Activated effector memory CD4-positive, alpha-beta T cell treated with anti-CD3 and anti-CD28 coated beads, Interleukin-2, amount 50 U/mL, for 16 hours (primary cell): ENCODE measurements at regions not wholly inside any gene's neighbourhood (a gene's known extent, or its start where the extent isn't known, plus 50 kb on each side); places are given as distances from the start of the nearest gene placed in this dataset.

Experiments used
- DNase-seq: peaks from one replicate; pipeline ENCODE4 v3.0.0-alpha.2; 2020

DNA sequence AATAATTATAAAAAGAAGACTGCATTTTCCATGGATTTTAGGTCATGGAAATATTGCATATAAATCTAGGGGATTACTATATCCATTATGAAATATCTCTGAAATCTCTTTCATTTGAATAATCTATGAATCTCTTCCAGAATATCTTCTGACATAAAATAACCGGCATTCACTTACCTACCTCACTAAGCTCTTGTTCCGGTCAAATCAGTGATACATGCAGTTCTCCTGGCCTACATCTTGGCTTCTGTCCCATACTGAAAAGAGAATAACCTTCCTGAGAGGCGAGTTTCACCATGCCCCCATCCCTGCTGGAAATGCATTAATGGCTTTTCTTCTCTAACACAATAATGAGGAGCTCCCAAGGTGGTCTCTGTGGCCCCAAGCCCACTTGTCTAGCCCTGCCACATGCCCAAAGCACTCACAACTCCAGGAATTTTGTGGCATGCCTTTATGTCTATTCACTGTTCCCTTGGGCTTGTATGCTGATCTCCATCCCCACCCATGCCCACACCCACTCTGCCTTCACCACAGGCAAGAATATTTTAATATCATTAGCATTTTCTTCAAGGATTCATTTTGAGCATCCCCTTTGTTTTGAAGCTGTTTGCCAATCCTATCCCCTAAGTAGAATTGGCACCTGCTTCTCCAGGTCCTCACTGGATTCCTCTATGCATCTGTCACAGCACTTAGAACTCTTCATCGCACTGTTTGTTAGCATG, 401.6 kb downstream of the COG6 start:
- no peak for DNase-seq

DNA sequence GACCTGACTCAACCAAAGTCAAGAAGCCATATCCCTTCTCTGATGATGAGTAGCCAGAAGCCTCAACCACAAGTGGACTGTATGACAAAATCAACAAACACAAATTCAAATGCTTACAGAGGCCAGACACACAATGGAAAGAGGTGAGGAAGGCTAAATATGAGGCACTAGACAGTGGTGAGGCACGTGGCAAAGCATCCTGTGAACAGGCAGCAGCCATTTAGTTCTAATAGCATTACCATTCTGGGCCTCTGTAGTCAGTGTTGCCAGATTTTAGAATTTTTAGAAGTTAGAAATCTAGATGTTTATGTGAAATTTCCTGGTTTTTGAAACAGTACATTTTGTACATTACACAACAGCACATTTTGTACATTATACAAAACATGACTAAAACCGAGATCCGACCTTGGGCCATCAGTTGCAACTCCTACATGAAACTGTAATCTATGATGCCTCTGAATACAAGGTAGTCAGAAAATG, 403.3 kb downstream of the COG6 start:
- DNase-seq: no peak

GRCh38 chr13:40059540-40060232, 404.2 kb downstream of the COG6 start:
- DNase-seq: no peak

GRCh38 chr13:40060296-40061007, 405.0 kb downstream of the COG6 start:
- peak; percentile 80 for DNase-seq

GRCh38 chr13:40061466-40062450, 406.3 kb downstream of the COG6 start:
- no peak for DNase-seq

GRCh38 chr13:40063278-40063698, 407.8 kb downstream of the COG6 start:
- no peak for DNase-seq

GRCh38 chr13:40063703-40064102, 408.2 kb downstream of the COG6 start:
- DNase-seq: no peak

DNA sequence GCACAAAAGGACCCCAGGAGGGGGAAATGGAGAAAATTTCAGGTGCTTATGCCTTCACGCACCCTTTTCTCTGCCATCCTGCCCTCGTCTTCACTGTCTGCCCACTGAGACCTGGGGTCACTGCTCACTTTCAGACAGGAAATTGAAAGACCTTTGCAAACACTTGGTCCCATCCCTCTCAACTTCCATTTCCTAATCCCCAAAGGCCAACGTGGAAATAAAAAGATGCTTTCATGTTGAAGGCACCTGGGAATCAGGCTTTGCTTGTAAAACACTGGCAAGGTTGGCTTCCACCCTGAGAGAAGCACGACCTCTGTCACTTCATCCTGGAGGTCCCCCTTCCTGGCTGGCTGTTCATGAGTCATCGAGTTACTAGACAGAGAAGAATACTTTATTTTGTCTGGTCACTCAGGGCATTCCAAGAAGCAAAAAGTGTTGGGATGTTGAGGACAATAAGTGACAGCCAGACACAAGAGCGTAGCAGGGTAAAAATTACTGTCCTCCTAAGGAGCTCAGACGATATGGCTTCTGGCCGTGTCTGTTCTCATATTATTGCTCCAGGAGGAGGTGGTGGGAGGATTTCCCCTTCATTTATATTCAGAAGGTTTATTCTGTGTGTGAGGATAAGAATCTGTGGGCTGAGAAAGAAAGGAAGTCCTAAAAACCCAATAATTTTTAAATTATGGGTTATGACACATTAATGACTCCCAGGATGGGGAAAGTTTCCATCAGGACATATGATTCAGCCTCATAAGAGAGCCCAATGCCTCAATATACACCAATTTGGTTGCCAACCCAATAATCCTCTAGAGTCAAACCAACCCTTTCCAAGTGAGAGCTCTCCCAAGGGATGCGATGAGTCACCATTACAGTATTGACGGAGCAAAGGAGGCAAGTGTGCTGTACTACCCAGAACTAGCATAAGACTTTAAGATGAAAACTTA, 409.0 kb downstream of the COG6 start:
- no peak for DNase-seq

DNA sequence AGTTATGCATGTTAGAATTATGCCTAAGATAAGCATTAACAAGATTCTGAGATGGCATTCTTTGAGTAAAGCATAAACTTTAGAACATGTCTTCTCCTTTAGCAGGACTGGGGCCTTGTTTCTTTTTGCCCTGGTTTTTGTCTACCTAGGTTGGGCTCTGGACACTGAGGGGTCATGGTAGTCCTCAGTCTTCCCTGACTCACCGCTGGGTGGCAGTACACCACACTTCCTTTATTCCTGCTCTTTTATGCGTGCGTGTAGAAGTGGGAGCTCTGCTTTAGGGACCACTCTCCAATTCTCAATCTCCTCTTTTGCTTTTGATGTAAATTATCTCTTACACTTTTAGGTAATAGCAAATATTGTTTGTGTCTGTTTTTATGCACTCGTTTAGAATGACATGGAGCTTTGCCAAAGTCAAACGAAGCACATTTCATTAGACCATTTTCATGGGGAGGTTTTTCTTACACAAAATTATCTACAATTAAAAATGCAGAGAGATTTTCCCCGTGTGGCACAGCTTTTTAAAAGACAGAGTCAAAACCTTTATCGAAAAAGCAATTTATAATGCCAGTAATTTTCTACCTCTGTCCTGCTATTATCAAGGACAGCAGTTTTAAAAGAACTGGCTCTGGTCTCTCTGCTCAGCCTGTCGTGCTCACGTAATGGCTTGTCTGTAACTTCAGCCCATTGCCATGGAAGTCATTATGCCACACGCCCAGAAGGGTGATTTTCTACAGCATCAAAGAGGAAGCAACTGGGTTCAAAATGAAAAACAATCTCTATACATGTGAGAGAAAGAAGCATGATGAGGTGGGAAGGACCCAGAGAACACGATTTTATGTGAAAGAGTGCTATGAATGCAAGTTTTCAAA, 413.9 kb downstream of the COG6 start:
- peak; percentile 89 for DNase-seq

DNA sequence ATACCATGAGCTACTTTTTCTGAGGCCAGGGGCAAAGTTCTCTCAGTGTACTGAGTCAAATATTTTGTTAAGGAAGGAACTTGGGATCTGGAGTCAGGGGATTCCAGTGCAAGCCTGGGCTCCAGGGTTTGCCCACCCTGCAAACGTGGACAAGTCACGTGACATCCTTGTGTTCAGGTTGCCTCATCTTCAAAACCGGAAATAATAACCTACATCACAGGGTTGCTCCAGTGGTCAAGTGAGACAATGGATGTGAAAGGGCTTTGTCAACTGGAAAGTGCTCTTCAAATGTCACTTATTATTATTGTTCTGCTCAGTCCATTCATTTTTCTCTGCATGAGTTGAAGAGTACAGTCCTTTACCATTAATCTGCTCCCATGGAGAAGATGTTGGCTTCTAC, 414.9 kb downstream of the COG6 start:
- no peak for DNase-seq

GRCh38 chr13:40072663-40073120, 417.2 kb downstream of the COG6 start:
- no peak for DNase-seq

DNA sequence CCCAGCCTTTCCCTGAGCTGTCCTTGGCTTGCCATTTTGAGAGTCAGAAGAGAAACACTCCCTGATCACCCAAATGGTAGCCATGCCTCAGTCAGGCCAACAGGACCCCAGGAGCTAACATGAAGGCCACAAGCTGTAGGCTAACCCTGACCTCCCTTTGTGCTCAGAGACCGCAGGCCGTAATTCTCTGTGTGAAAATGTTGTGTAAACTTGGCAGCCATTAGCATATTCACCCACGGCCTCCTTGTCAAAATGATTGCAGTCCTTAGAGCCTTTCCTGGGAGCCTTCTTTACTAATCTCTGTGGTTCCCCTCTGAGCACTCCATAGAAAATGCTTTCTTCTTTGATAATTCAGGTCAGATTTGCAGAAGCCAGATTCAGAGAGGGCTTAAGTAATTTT, 418.9 kb downstream of the COG6 start:
- no peak for DNase-seq

DNA sequence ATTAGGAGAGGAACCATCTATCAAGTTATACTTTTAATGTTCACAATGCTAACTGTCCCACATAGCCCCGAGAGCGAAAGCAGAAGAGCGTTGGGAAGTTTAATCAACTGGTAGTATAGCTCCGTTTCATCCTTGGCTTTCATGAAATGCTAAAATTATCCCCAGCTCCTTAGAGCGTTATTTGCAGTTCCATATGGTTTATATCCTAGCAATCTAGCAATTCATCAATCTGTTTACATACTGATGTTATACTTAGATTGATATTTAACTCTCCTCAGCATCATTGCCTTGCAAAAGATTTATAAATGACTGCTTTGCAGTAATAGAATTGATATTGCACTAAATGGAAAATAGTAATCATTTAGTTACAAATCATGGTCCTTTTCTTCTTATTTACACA, 419.8 kb downstream of the COG6 start:
- no peak for DNase-seq

DNA sequence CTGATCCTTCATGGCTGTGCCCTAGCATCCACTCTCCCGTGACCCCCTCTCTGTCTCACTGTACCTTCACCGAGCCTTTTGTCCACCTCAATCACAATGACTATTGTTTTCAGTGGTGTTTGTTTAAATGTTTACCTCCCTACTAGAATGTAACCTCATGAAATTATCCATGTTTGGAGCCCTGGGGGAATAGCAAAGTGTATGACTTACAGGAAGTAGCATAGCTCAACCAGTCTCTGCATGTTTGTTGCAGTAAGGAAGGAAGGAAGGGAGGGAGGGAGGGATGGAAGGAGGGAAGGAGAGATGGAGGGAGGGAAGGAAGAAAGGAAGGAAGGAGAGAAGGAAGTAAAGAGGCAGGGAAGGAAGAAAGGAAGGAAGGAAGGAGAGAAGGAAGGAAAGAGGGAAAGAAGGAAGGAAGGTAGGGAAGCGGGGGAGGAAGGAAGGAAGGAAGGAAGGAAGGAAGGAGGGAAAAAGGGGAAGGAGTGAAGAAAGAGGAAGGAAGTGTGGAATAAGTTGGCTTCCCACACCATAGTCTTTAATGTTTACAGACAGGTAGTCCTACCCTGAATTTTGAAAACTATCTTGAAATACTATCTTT, 421.4 kb downstream of the COG6 start:
- DNase-seq: no peak

GRCh38 chr13:40077396-40078027, 422.1 kb downstream of the COG6 start:
- DNase-seq: no peak

- no peak for DNase-seq
Measured at GRCh38 chr13:40079721-40080120, 424.3 kb downstream of the COG6 start.

GRCh38 chr13:40080676-40081075, 425.2 kb downstream of the COG6 start:
- no peak for DNase-seq

DNA sequence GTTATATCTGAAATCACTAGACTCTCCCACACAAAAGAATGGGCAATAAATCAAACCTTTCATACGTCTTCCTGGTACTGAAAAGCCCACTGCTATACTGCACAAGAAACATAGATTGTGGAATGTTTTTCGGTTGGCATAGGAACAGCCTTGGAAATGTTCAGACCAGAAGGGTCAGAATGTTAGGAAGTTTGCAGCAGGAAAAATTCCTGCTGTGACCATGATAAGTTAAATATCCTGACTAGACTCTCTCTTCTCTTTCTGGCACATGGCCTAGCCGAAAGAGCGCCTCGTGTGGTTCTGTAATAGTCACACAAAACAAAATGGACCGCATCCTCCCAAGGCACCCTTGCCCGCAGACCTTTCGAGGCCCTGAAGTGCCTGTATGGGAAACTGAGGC, 427.2 kb downstream of the COG6 start:
- DNase-seq: no peak

DNA sequence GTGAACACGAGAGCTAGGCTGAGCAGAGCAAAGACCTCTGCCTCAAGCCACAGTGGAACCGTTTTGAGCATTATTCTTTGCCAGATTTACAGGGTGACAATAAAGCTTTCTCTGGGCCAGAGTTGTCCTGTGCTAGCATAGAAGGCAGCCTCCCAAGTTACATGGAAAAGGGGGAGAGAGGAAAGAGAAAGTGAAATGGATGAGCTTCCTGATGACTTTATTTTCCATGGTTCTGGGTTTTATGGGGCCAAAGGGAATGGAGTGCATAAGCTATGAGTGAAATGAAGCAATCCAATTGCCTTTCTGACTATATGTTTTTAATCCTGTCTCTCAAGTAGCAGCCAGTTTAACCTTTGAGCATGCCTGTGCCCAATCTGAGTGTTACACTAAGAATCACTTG, 428.4 kb downstream of the COG6 start:
- no peak for DNase-seq
